GM12878 (cell line): ENCODE measurements at regions not wholly inside any gene's neighbourhood (a gene's known extent, or its start where the extent isn't known, plus 50 kb on each side); places are given as distances from the start of the nearest gene placed in this dataset.

Source experiments
- ATAC-seq: fragments of 200-7000 bp; cut with Tn5 transposase; 3 replicates; pipeline ENCODE4 v1.9.1; 2020; ENCODE audit warnings: mild to moderate bottlenecking, moderate library complexity
- BruUV-seq: library from RNA; stranded (reverse); fragments of 400-500 nt; replicated peaks from 2 replicates; lab custom pipeline; 2021; lab: Mats Ljungman, UMichigan
- CTCF ChIA-PET: fragments of 300-600 bp; sonication (Branson Sonifier 250); formaldehyde crosslinking; extraction: SDS; loops from one replicate; lab custom pipeline; 2021; ENCODE audit warnings: inconsistent platforms; lab: Yijun Ruan, JAX
- POLR2A ChIA-PET: fragments of 350-600 bp; formaldehyde crosslinking; extraction: SDS; loops from one replicate; lab custom pipeline; 2021; ENCODE audit warnings: inconsistent platforms; lab: Charles Lee
- RAD21 ChIA-PET: fragments of 300-600 bp; sonication (Branson Sonifier 250); formaldehyde crosslinking; loops from one replicate; lab custom pipeline; 2023; ENCODE audit warnings: antibody characterized with exemption; ENCODE audit not compliant: unreplicated experiment; lab: Charles Lee
- SMC1A ChIA-PET: fragments of 300-600 bp; sonication (Branson Sonifier 250); formaldehyde crosslinking; loops from one replicate; lab custom pipeline; 2023; ENCODE audit not compliant: unreplicated experiment, uncharacterized antibody; lab: Charles Lee
- DNase-seq: peaks from one replicate; pipeline ENCODE4 v3.0.0-alpha.2; 2011; ENCODE audit warnings: low read depth, low spot score
- FAIRE-seq: peaks from 3 replicates; lab custom pipeline; 2011; peaks lifted over from hg19 to GRCh38; lab: Jason Lieb, UNC
- H2AFZ ChIP-seq: 2 replicates; pipeline ENCODE4 v1.6.0; 2011; ENCODE audit warnings: low read depth, low read length, control low read depth; ENCODE audit not compliant: control insufficient read depth
- H3K27ac ChIP-seq: 2 replicates; pipeline ENCODE4 v1.5.1; 2011; ENCODE audit warnings: control low read depth; ENCODE audit not compliant: control insufficient read depth, insufficient read depth
- H3K27me3 ChIP-seq, 2 experiments: replicated peaks in 1 of 2; 2 replicates each; pipeline versions ENCODE4 v1.6.0 to v1.6.1; 2011; ENCODE audit warnings: low read length in 1 of 2; ENCODE audit not compliant: control insufficient read depth in 2 of 2, insufficient read depth in 2 of 2
- H3K36me3 ChIP-seq, 2 experiments: 2 replicates each; pipeline ENCODE4 v1.5.1; 2011; ENCODE audit warnings: low read length in 1 of 2; ENCODE audit not compliant: control insufficient read depth in 2 of 2, insufficient read depth in 2 of 2
- H3K4me1 ChIP-seq: 2 replicates; pipeline ENCODE4 v1.6.1; 2011; ENCODE audit warnings: mild to moderate bottlenecking, low read length, moderate library complexity, mixed read lengths; ENCODE audit not compliant: control insufficient read depth, insufficient read depth
- H3K4me2 ChIP-seq: 2 replicates; pipeline ENCODE4 v1.6.0; 2011; ENCODE audit warnings: control low read depth; ENCODE audit not compliant: control insufficient read depth, insufficient read depth
- H3K4me3 ChIP-seq: fragments of 200-600 bp; sonication (generic); 2 replicates; pipeline ENCODE4 v1.5.1; 2016
- H3K79me2 ChIP-seq: 2 replicates; pipeline ENCODE4 v1.6.0; 2011; ENCODE audit warnings: low read length; ENCODE audit not compliant: control insufficient read depth, insufficient read depth
- H3K9ac ChIP-seq: 2 replicates; pipeline ENCODE4 v1.8.0; 2011; ENCODE audit warnings: low read length, control low read depth, mixed read lengths; ENCODE audit not compliant: control insufficient read depth, insufficient read depth
- H3K9me3 ChIP-seq: replicated peaks from 3 replicates; pipeline ENCODE4 v1.5.1; 2011; ENCODE audit warnings: mild to moderate bottlenecking, low read length; ENCODE audit not compliant: control insufficient read depth, insufficient read depth
- H4K20me1 ChIP-seq: 2 replicates; pipeline ENCODE4 v1.6.0; 2011; ENCODE audit not compliant: control insufficient read depth, insufficient read depth
- BACH1 ChIP-seq: fragments of 450-650 bp; IDR thresholded peaks from 2 replicates; pipeline ENCODE4 v1.6.1; 2017; ENCODE audit warnings: mild to moderate bottlenecking, borderline replicate concordance
- IKZF1 ChIP-seq: fragments of 450-650 bp; conservative IDR thresholded peaks from 2 replicates; pipeline ENCODE4 v1.6.1; 2017; ENCODE audit warnings: antibody characterized with exemption, mild to moderate bottlenecking
- JUNB ChIP-seq: IDR thresholded peaks from 2 replicates; pipeline ENCODE4 v1.6.1; 2016; ENCODE audit warnings: antibody characterized with exemption, mild to moderate bottlenecking
- NFYB ChIP-seq: IDR thresholded peaks from 2 replicates; pipeline ENCODE4 v1.6.1; 2011; ENCODE audit warnings: low read depth, mild to moderate bottlenecking, low read length, improper control_type of control experiment, moderate library complexity; ENCODE audit not compliant: insufficient read depth
- PAX8 ChIP-seq: fragments of 450-650 bp; IDR thresholded peaks from 2 replicates; pipeline ENCODE4 v1.6.1; 2017; ENCODE audit warnings: mild to moderate bottlenecking, moderate library complexity
- POLR2AphosphoS2 ChIP-seq: IDR thresholded peaks from 2 replicates; pipeline ENCODE4 v1.6.1; 2011; ENCODE audit warnings: low read depth, mild to moderate bottlenecking, low read length, improper control_type of control experiment, moderate library complexity
- RELA ChIP-seq: fragments of 450-650 bp; IDR thresholded peaks from 2 replicates; pipeline ENCODE4 v1.8.0; 2014; ENCODE audit warnings: borderline replicate concordance; ENCODE audit not compliant: partially characterized antibody
- SIX5 ChIP-seq: IDR thresholded peaks from 2 replicates; pipeline ENCODE4 v1.6.1; 2011; ENCODE audit warnings: mild to moderate bottlenecking, low read depth, low read length, moderate library complexity; ENCODE audit not compliant: severe bottlenecking
- SP1 ChIP-seq: IDR thresholded peaks from one replicate; pipeline ENCODE4 v1.6.1; 2011; ENCODE audit warnings: low read depth, low read length
- SPI1 ChIP-seq: IDR thresholded peaks from 2 replicates; pipeline ENCODE4 v1.6.1; 2011; ENCODE audit warnings: low read depth, mild to moderate bottlenecking, low read length, moderate library complexity, borderline replicate concordance; ENCODE audit not compliant: insufficient read depth
- SREBF2 ChIP-seq: IDR thresholded peaks from 2 replicates; pipeline ENCODE4 v1.6.1; 2012; ENCODE audit warnings: mild to moderate bottlenecking, low read length
- STAT1 ChIP-seq: fragments of 450-650 bp; conservative IDR thresholded peaks from 2 replicates; pipeline ENCODE4 v1.6.1; 2014; ENCODE audit warnings: antibody characterized with exemption, mild to moderate bottlenecking
- WGBS: methylation state at CpG from one replicate; pipeline ENCODE4 v1.1.6; 2016; ENCODE audit warnings: low lambda C conversion rate; ENCODE audit not compliant: insufficient replicate concordance, insufficient coverage; ENCODE audit errors: missing lambda C conversion rate; 5-methylcytosine and 5-hydroxymethylcytosine counted together
- in situ Hi-C: fragments of 300-500 bp; cut with MboI; formaldehyde crosslinking; loops from 9 replicates; pipeline ENCODE4 v1.14.3; 2018; ENCODE audit warnings: mixed read lengths
- intact Hi-C: fragments of 100-400 bp; cut with micrococcal nuclease; formaldehyde crosslinking; loops from one replicate; pipeline ENCODE4 v1.14.2; 2022; ENCODE audit not compliant: unreplicated experiment

GRCh38 chrX:148185631-148186030, 204.5 kb downstream of the FMR1NB start:
- H3K4me2 ChIP-seq, result no peak overlapping the region
- intact Hi-C loops (no loop called here), in situ Hi-C loops (no loop called here)
- ChIA-PET POLR2A (no interaction called here), SMC1A (no interaction called here), RAD21 (no interaction called here)
- H3K9ac ChIP-seq, result no peak overlapping the region
- no peaks in the 10 kb centered on the region for H3K79me2 ChIP-seq
- H3K27me3 ChIP-seq, result no peaks in the 10 kb centered on the region
- ATAC-seq, result no peak
- no TSS peak for BruUV-seq
- H2AFZ ChIP-seq, result no peak overlapping the region
- H3K36me3 ChIP-seq, result no peaks in the 10 kb centered on the region
- no peaks in the 10 kb centered on the region for H3K9me3 ChIP-seq
- TF ChIP-seq PAX8, result no peak
- no peak for TF ChIP-seq JUNB
- TF ChIP-seq SREBF2, result no peak
- TF ChIP-seq RELA, result no peak
- TF ChIP-seq, all 136 proteins: peak for 0
- Histone ChIP-seq H3K4me1 (no peaks in the 10 kb centered on the region), H3K4me3 (no peak overlapping the region), H4K20me1 (no peaks in the 10 kb centered on the region), H3K27ac (no peak overlapping the region)
- CTCF ChIA-PET, result no interaction called here
- no peak for FAIRE-seq
- DNase-seq, result no peak

GRCh38 chrX:148192547-148192946, 211.4 kb downstream of the FMR1NB start:
- Histone ChIP-seq H4K20me1 (no peaks in the 10 kb centered on the region), H3K4me1 (no peaks in the 10 kb centered on the region), H3K36me3 (no peaks in the 10 kb centered on the region), H3K79me2 (no peaks in the 10 kb centered on the region), H2AFZ (no peak overlapping the region), H3K27me3 (no peaks in the 10 kb centered on the region), H3K4me2 (no peak overlapping the region), H3K9ac (no peak overlapping the region), H3K4me3 (no peak overlapping the region), H3K27ac (no peak overlapping the region), H3K9me3 (no peaks in the 10 kb centered on the region)
- no peak for FAIRE-seq
- in situ Hi-C loops (no loop called here), intact Hi-C loops (no loop called here)
- ChIA-PET RAD21 (no interaction called here), SMC1A (no interaction called here), CTCF (no interaction called here), POLR2A (no interaction called here)
- 25% methylated on average over 4 of the region's 4 CpGs for WGBS
- no TSS peak for BruUV-seq
- DNase-seq, result no peak
- no peak for TF ChIP-seq NFYB
- no peak for TF ChIP-seq SIX5
- TF ChIP-seq SP1, result no peak
- no peak for TF ChIP-seq IKZF1
- TF ChIP-seq POLR2AphosphoS2, result no peak
- TF ChIP-seq BACH1, result no peak
- no peak for TF ChIP-seq STAT1
- no peak for TF ChIP-seq SPI1
- no peak for ATAC-seq
